D721Med (cell line): ENCODE measurements at regions not wholly inside any gene's neighbourhood (a gene's known extent, or its start where the extent isn't known, plus 50 kb on each side); places are given as distances from the start of the nearest gene placed in this dataset.

ENCODE experiments used
- DNase-seq: peaks from one replicate; pipeline ENCODE4 v3.0.0; 2011; ENCODE audit warnings: low spot score; ENCODE audit not compliant: insufficient read length
- FAIRE-seq: peaks from 2 replicates; lab custom pipeline; 2011; peaks lifted over from hg19 to GRCh38; lab: Jason Lieb, UNC
- TF ChIP-seq, protein P1 (sequence below): IDR thresholded peaks from 2 replicates; pipeline ENCODE4 v1.5.1; 2012; ENCODE audit warnings: mild to moderate bottlenecking, control low read depth; ENCODE audit not compliant: insufficient read depth; ENCODE audit errors: missing control alignments

DNA sequence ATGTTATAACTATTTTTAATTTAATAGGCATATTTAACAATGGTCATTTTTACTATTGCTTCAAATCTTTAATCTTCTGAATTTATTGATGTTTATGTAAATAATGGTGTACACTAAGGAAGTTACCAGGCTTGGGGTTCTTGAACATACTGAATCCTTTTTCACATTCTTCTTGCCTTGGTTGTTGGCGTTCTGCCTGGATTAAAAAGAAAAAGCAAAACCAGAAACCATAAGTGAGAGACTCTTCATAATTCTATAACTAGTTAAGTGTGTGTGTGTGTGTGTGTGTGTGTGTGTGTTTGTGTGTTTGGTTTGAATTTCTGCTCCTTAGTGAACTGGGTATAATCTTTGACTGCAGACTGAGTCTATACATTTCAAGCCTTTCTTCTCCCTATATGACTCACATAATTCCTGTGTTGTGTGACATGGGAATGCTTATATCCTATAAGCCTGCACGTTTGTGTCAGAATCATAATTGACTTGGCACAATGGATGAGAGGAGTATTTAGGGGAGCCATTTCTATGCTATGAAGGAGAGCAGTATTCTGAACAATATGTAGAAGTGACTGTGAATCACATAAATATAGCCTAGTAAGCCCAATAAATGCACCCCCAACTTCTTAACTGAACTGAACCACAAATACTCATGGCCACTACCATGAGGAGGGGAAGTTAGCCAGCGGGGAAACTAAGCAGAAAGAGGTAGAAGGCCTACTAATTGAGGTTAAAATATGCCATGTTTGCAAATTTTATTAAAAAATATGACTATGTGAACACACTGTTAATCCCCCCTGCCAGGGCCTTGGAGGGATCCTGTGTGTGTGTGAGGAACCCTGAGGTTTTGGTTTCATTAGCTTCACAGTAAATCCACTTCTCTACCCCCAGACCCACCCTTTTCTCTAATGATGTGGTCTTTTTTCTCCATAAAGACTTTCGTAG, 425.5 kb downstream of the BCKDHB start:
- FAIRE-seq (no peak), DNase-seq (no peak)
- TF ChIP-seq, protein P1, sequence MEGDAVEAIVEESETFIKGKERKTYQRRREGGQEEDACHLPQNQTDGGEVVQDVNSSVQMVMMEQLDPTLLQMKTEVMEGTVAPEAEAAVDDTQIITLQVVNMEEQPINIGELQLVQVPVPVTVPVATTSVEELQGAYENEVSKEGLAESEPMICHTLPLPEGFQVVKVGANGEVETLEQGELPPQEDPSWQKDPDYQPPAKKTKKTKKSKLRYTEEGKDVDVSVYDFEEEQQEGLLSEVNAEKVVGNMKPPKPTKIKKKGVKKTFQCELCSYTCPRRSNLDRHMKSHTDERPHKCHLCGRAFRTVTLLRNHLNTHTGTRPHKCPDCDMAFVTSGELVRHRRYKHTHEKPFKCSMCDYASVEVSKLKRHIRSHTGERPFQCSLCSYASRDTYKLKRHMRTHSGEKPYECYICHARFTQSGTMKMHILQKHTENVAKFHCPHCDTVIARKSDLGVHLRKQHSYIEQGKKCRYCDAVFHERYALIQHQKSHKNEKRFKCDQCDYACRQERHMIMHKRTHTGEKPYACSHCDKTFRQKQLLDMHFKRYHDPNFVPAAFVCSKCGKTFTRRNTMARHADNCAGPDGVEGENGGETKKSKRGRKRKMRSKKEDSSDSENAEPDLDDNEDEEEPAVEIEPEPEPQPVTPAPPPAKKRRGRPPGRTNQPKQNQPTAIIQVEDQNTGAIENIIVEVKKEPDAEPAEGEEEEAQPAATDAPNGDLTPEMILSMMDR, result no peak

DNA sequence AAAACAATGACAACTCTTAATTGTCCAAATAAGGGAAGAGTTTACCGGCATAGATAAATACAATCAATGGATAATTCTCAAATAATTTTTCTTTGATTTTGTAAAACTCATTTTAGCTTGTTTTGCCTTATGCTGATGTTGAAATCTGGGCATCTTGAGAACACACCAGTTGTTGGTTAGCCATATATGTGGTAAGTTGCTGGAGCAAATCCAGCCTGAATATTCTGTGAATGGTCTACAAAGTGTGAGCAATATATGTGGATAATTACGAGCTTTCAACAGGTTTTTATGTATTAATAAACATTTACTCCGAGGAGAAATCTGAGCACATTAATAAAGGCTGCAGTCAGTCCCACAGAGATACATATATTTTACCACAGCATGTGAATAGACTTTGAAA, 423.6 kb downstream of the BCKDHB start:
- no peak for FAIRE-seq
- no peak for DNase-seq

DNA sequence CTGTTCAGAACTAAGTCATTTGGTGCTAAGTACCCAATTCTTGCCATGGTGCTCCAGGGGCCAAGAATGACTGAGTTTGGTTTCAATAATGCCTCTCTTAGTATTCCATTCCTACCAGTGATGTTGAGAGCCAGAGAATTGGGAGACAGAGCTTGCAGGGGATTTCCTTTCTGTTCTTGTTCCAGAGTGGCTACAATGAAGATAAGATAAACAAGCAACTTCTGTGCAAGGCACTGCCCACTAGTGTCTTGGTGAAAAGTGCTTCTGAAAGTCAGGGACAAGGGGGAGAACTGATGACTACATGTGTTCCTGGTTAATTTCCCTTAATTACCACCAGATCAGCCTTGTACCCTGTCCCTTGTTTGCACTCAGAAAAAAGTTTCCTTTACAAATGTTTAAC, 421.6 kb downstream of the BCKDHB start:
- DNase-seq (no peak), FAIRE-seq (no peak)
- TF ChIP-seq, protein P1, result no peak

More for the DNA sequence above, 423.6 kb downstream of the BCKDHB start:
- TF ChIP-seq, protein P1, result no peak

DNA sequence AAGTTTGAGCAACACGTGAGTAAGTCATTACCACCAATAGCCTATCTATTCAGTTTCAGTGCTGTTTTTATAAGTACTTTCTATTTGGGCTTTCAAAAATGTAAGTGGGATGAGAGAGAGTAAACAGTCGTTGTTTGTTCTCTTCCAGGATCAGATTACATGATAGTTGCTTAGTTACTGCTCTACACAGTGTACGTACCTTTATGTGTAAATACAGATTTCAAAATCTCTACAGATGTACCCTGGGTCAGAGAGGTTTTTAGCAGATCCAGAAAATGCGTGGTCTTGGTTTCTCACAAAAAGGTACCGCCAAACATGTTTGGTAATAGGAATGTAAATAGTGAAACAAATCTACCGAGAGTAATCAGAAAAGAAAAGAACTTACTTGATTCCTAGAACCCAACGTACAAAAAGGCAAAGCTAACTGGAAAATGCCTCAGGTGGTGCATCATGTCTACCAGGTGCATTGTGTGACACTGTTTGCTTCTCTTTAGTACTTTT, 421.1 kb downstream of the BCKDHB start:
- no peak for FAIRE-seq

DNA sequence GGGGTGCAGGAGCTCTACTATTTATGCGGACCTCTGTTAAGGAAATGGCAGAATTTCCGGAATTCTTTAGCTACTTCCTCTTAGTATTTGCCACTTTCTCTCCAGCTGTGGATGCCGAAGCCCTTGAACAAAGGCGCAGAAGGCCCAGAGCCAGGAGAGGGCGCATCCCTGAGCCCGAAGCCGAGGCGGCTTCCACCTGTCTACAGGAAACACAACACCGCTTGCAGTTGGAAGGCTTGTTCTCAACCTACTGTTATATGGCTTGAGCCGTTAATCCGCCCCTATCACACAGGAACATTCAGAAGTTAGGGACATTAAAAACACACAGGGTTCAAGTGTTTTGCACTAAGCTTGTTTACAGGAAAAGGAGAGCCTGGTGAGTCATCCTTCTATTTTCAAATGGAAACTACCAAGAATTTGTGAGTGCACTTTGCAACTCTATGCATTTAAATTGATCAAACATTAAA, 417.1 kb downstream of the BCKDHB start:
- FAIRE-seq (no peak), DNase-seq (no peak)
- TF ChIP-seq, protein P1, result no peak

More for the DNA sequence above, 421.1 kb downstream of the BCKDHB start:
- TF ChIP-seq, protein P1, result no peak
- DNase-seq, result no peak

DNA sequence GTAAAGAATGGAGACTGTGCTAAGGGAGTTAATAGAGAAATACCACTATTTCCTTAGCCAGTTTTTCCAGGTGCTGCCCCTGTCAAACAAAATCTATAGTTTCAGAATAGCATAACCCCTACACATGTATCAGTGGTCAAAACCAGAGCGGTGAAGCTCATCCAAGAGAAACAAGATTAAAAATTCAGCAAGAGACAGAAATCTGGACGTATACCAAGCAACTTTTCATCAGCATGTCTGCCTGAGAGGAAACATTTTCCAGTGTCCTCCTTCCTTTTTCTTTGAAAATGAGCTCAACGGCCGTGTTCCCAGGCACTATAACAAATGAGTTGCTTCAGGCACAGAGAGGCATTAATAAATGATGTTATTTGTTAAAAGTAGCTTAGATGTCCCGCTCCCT, 416.5 kb downstream of the BCKDHB start:
- TF ChIP-seq, protein P1, result no peak
- FAIRE-seq, result no peak
- DNase-seq, result no peak

DNA sequence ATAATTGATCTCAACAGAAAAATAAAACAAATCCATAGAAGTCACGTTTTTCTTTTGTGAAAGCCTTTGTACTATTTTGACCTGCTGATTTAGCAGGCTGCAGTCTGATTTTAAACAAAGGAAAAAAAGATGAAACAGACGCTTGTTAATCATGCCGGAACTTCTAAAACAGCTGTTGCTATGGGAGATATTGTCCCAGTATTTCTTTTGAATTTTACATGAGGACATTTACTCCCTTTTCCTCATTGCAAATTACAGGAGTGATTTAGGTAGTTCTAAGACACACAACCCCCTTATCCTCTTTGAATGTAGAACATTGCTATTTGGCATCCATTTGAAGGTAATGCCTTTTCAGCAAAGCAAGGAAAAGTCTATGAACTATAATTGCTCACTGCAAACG, 416.1 kb downstream of the BCKDHB start:
- DNase-seq (no peak), FAIRE-seq (no peak)
- TF ChIP-seq, protein P1, result no peak
